ENCODE measurements at regions not wholly inside any gene's neighbourhood (a gene's known extent, or its start where the extent isn't known, plus 50 kb on each side); places are given as distances from the start of the nearest gene placed in this dataset.

- H3K27me3 ChIP-seq (ENCODE audit: control insufficient read depth in 1 of 2, insufficient read depth in 1 of 2, low read length in 2 of 2): no peaks in the 10 kb centered on the region
- H2BK15ac ChIP-seq (ENCODE audit: low read depth, poor library complexity, severe bottlenecking): no peak overlapping the region
- DNase-seq: peak; percentile 11
These were observed 135.7 kb downstream of the QDPR start for GRCh38 chr4:17376205-17376604.

GRCh38 chr4:17373666-17374065 lies 138.2 kb downstream of the QDPR start:
- Histone ChIP-seq H2BK120ac (ENCODE audit: low read depth, low read length) (no peak overlapping the region), H2BK15ac (ENCODE audit: low read depth, poor library complexity, severe bottlenecking) (no peak overlapping the region), H3K4me2 (ENCODE audit: low read length, poor library complexity, severe bottlenecking) (no peak overlapping the region), H2BK12ac (ENCODE audit: low read length in 2 of 2) (no peak overlapping the region), H3K4me3 (ENCODE audit: insufficient read depth in 1 of 2, low read depth in 1 of 2, low read length in 2 of 2) (no peak overlapping the region), H3K36me3 (ENCODE audit: control insufficient read depth in 1 of 2, insufficient read depth in 2 of 2, low read depth in 1 of 2, low read length in 2 of 2) (no peaks in the 10 kb centered on the region), H3K27ac (ENCODE audit: low read length, poor library complexity, severe bottlenecking) (no peak overlapping the region), H2BK5ac (ENCODE audit: low read depth, low read length, poor library complexity, severe bottlenecking) (no peak overlapping the region), H3K4me1 (ENCODE audit: control insufficient read depth, insufficient read depth, low read depth, low read length) (no peaks in the 10 kb centered on the region), H3K23ac (ENCODE audit: low read length in 2 of 2) (no peak overlapping the region), H3K4ac (ENCODE audit: low read depth in 1 of 2, low read length in 2 of 2) (no peak overlapping the region), H4K91ac (ENCODE audit: low read length) (no peak overlapping the region), H4K8ac (ENCODE audit: low read length) (no peak overlapping the region), H3K9ac (ENCODE audit: low read length) (no peak overlapping the region), H3K79me1 (replicated peaks; ENCODE audit: low read length, poor library complexity, severe bottlenecking) (no peaks in the 10 kb centered on the region), H3K9me3 (ENCODE audit: control insufficient read depth, low read length) (no peaks in the 10 kb centered on the region), H3K27me3 (ENCODE audit: control insufficient read depth in 1 of 2, insufficient read depth in 1 of 2, low read length in 2 of 2) (no peaks in the 10 kb centered on the region), H2AFZ (ENCODE audit: low read depth, low read length) (no peak overlapping the region), H3K18ac (ENCODE audit: low read depth in 1 of 2, low read length in 2 of 2) (no peak overlapping the region), H3K14ac (ENCODE audit: low read length in 2 of 2) (no peak overlapping the region), H2AK5ac (ENCODE audit: low read length, severe bottlenecking) (no peak overlapping the region)
- no peak for DNase-seq
- no CpG with 5 or more reads among the region's 2 CpGs for WGBS

More at GRCh38 chr4:17376205-17376604, 135.7 kb downstream of the QDPR start:
- Histone ChIP-seq H2BK120ac (ENCODE audit: low read depth, low read length) (no peak overlapping the region), H3K18ac (ENCODE audit: low read depth in 1 of 2, low read length in 2 of 2) (no peak overlapping the region), H3K9ac (ENCODE audit: low read length) (peak overlapping the region; percentile 20), H3K23ac (ENCODE audit: low read length in 2 of 2) (no peak overlapping the region), H2AFZ (ENCODE audit: low read depth, low read length) (no peak overlapping the region), H2BK5ac (ENCODE audit: low read depth, low read length, poor library complexity, severe bottlenecking) (no peak overlapping the region), H3K14ac (ENCODE audit: low read length in 2 of 2) (no peak overlapping the region), H2BK12ac (ENCODE audit: low read length in 2 of 2) (no peak overlapping the region), H3K79me1 (replicated peaks; ENCODE audit: low read length, poor library complexity, severe bottlenecking) (no peaks in the 10 kb centered on the region), H4K8ac (ENCODE audit: low read length) (no peak overlapping the region), H3K4me1 (ENCODE audit: control insufficient read depth, insufficient read depth, low read depth, low read length) (no peaks in the 10 kb centered on the region), H3K36me3 (ENCODE audit: control insufficient read depth in 1 of 2, insufficient read depth in 2 of 2, low read depth in 1 of 2, low read length in 2 of 2) (no peaks in the 10 kb centered on the region), H2AK5ac (ENCODE audit: low read length, severe bottlenecking) (no peak overlapping the region), H3K27ac (ENCODE audit: low read length, poor library complexity, severe bottlenecking) (no peak overlapping the region), H3K4me2 (ENCODE audit: low read length, poor library complexity, severe bottlenecking) (no peak overlapping the region), H3K4ac (ENCODE audit: low read depth in 1 of 2, low read length in 2 of 2) (no peak overlapping the region), H3K4me3 (ENCODE audit: insufficient read depth in 1 of 2, low read depth in 1 of 2, low read length in 2 of 2) (no peak overlapping the region), H4K91ac (ENCODE audit: low read length) (no peak overlapping the region), H3K9me3 (ENCODE audit: control insufficient read depth, low read length) (no peaks in the 10 kb centered on the region)
- WGBS: 54% methylated on average over 2 of the region's 2 CpGs

- 88% methylated on average over 2 of the region's 2 CpGs for WGBS
These were observed 141.1 kb downstream of the QDPR start for GRCh38 chr4:17370818-17371217.

GRCh38 chr4:17368408-17368807 lies 143.5 kb downstream of the QDPR start:
- Histone ChIP-seq H2BK12ac (ENCODE audit: low read length in 2 of 2) (no peak overlapping the region), H2AFZ (ENCODE audit: low read depth, low read length) (no peak overlapping the region), H3K9me3 (ENCODE audit: control insufficient read depth, low read length) (no peaks in the 10 kb centered on the region), H3K4me1 (ENCODE audit: control insufficient read depth, insufficient read depth, low read depth, low read length) (no peaks in the 10 kb centered on the region), H3K27me3 (ENCODE audit: control insufficient read depth in 1 of 2, insufficient read depth in 1 of 2, low read length in 2 of 2) (peaks cover 0 to 15% of the 10 kb centered on the region in 2 experiments), H3K27ac (ENCODE audit: low read length, poor library complexity, severe bottlenecking) (no peak overlapping the region), H3K4me3 (ENCODE audit: insufficient read depth in 1 of 2, low read depth in 1 of 2, low read length in 2 of 2) (no peak overlapping the region), H2BK5ac (ENCODE audit: low read depth, low read length, poor library complexity, severe bottlenecking) (no peak overlapping the region), H3K18ac (ENCODE audit: low read depth in 1 of 2, low read length in 2 of 2) (no peak overlapping the region), H2AK5ac (ENCODE audit: low read length, severe bottlenecking) (no peak overlapping the region), H3K79me1 (replicated peaks; ENCODE audit: low read length, poor library complexity, severe bottlenecking) (no peaks in the 10 kb centered on the region), H2BK120ac (ENCODE audit: low read depth, low read length) (no peak overlapping the region), H3K9ac (ENCODE audit: low read length) (no peak overlapping the region), H3K4me2 (ENCODE audit: low read length, poor library complexity, severe bottlenecking) (no peak overlapping the region), H3K23ac (ENCODE audit: low read length in 2 of 2) (no peak overlapping the region), H3K14ac (ENCODE audit: low read length in 2 of 2) (no peak overlapping the region), H3K36me3 (ENCODE audit: control insufficient read depth in 1 of 2, insufficient read depth in 2 of 2, low read depth in 1 of 2, low read length in 2 of 2) (no peaks in the 10 kb centered on the region), H4K8ac (ENCODE audit: low read length) (no peak overlapping the region), H4K91ac (ENCODE audit: low read length) (no peak overlapping the region), H2BK15ac (ENCODE audit: low read depth, poor library complexity, severe bottlenecking) (no peak overlapping the region), H3K4ac (ENCODE audit: low read depth in 1 of 2, low read length in 2 of 2) (no peak overlapping the region)
- DNase-seq: no peak

More at GRCh38 chr4:17370818-17371217, 141.1 kb downstream of the QDPR start:
- no peak overlapping the region for H4K91ac ChIP-seq (ENCODE audit: low read length)
- no peak overlapping the region for H3K4ac ChIP-seq (ENCODE audit: low read depth in 1 of 2, low read length in 2 of 2)
- DNase-seq: peak; percentile 4
- no peak overlapping the region for H3K27ac ChIP-seq (ENCODE audit: low read length, poor library complexity, severe bottlenecking)
- no peak overlapping the region for H2BK12ac ChIP-seq (ENCODE audit: low read length in 2 of 2)
- H3K23ac ChIP-seq (ENCODE audit: low read length in 2 of 2): no peak overlapping the region
- H3K14ac ChIP-seq (ENCODE audit: low read length in 2 of 2): no peak overlapping the region
- H3K4me3 ChIP-seq (ENCODE audit: insufficient read depth in 1 of 2, low read depth in 1 of 2, low read length in 2 of 2): no peak overlapping the region
- no peak overlapping the region for H2BK5ac ChIP-seq (ENCODE audit: low read depth, low read length, poor library complexity, severe bottlenecking)
- no peak overlapping the region for H3K18ac ChIP-seq (ENCODE audit: low read depth in 1 of 2, low read length in 2 of 2)
- H3K4me1 ChIP-seq (ENCODE audit: control insufficient read depth, insufficient read depth, low read depth, low read length): no peaks in the 10 kb centered on the region
- no peak overlapping the region for H2AFZ ChIP-seq (ENCODE audit: low read depth, low read length)
- H3K36me3 ChIP-seq (ENCODE audit: control insufficient read depth in 1 of 2, insufficient read depth in 2 of 2, low read depth in 1 of 2, low read length in 2 of 2): no peaks in the 10 kb centered on the region
- no peaks in the 10 kb centered on the region for H3K9me3 ChIP-seq (ENCODE audit: control insufficient read depth, low read length)
- H3K27me3 ChIP-seq (ENCODE audit: control insufficient read depth in 1 of 2, insufficient read depth in 1 of 2, low read length in 2 of 2): no peaks in the 10 kb centered on the region
- no peak overlapping the region for H3K9ac ChIP-seq (ENCODE audit: low read length)
- H2BK15ac ChIP-seq (ENCODE audit: low read depth, poor library complexity, severe bottlenecking): no peak overlapping the region
- no peaks in the 10 kb centered on the region for H3K79me1 ChIP-seq (replicated peaks; ENCODE audit: low read length, poor library complexity, severe bottlenecking)
- H2AK5ac ChIP-seq (ENCODE audit: low read length, severe bottlenecking): no peak overlapping the region
- H3K4me2 ChIP-seq (ENCODE audit: low read length, poor library complexity, severe bottlenecking): no peak overlapping the region
- H4K8ac ChIP-seq (ENCODE audit: low read length): no peak overlapping the region
- H2BK120ac ChIP-seq (ENCODE audit: low read depth, low read length): no peak overlapping the region

Measured in mesenchymal stem cell (in vitro differentiated cells and primary cell).